Mucosa of descending colon (tissue), 3 donors: ENCODE measurements at regions not wholly inside any gene's neighbourhood (a gene's known extent, or its start where the extent isn't known, plus 50 kb on each side); places are given as distances from the start of the nearest gene placed in this dataset.

Source experiments
- ATAC-seq: fragments of 200-7000 bp; cut with Tn5 transposase; one replicate; pipeline ENCODE4 v1.9.1; 2020; ENCODE audit warnings: mild to moderate bottlenecking, moderate library complexity
- DNase-seq, 3 donors: peaks; one replicate each; pipeline ENCODE4 v3.0.0-alpha.2; 2020
- H3K36me3 ChIP-seq: fragments of 200-600 bp; one replicate; pipeline ENCODE4 v1.8.0; 2021; ENCODE audit warnings: low read depth, mild to moderate bottlenecking
- H3K4me1 ChIP-seq: fragments of 200-600 bp; one replicate; pipeline ENCODE4 v1.8.0; 2021; ENCODE audit warnings: low read depth, mild to moderate bottlenecking
- H3K4me3 ChIP-seq: fragments of 200-600 bp; one replicate; pipeline ENCODE4 v1.8.0; 2021; ENCODE audit warnings: mild to moderate bottlenecking
- H3K9me3 ChIP-seq: fragments of 200-600 bp; one replicate; pipeline ENCODE4 v1.8.0; 2021; ENCODE audit warnings: mild to moderate bottlenecking
- CTCF ChIP-seq: fragments of 200-600 bp; IDR thresholded peaks from one replicate; pipeline ENCODE4 v1.8.0; 2022; ENCODE audit warnings: antibody characterized with exemption, mild to moderate bottlenecking
- intact Hi-C, 2 donors: fragments of 100-400 bp; cut with DNase I in 1 of 2; cut with micrococcal nuclease in 1 of 2; formaldehyde crosslinking; loops; one replicate each; pipeline versions ENCODE4 v1.11.0 to v1.11.1; 2022; cut with DNase I, micrococcal nuclease
- donor health status: DM: no; HTN: no; CAD: no; lungs with moderate emphysema.
- donor health status: DM: no; HTN: no; CAD: no.
- donor health status: DM: no; HTN: yes; CAD: no.

DNA sequence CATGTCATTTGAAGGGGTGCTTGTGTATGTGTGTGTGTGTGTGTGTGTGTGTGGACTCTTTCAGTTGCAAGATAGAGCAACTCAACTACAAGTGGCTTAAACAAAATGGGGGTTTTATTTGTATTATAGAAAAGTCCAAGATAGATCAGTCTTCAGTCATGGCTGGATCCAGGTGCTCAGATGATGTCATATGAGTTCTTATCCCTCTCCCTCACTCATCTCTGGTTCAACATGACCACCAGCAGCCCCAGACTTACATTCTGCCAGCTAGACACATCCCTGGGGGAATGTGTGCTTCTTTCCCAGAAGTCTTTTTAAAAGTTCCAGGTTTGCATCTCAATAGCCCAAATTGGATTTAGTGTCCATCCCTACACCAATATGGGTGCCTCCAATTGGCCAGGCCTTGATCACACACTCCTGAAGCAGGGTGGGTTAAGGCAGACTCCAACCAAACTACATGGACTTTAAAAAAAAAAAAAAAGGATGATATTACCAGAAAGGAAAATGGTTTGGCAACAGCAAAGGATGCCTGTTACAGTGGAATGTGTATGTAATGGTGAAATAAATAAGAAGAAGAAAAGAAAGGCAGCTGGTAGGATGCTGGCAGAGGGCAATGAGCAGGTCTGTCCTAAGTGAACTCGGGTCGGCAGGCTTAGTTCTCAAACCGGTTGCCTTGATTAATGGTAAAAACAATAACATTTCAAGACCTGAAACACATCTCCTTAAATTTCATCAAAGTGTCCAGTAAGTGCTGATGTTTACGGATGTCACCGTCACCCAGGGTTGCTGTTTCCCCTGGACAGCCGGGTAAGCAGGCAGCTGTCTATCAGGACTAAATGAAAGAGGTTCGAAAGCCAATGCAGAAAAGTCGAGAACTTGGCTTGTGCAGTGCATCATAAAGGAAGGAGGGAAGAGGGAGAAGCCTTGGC lies 107.7 kb downstream of the SMIM20 start:
- ATAC-seq (peak; percentile 4), DNase-seq (no peak)

DNA sequence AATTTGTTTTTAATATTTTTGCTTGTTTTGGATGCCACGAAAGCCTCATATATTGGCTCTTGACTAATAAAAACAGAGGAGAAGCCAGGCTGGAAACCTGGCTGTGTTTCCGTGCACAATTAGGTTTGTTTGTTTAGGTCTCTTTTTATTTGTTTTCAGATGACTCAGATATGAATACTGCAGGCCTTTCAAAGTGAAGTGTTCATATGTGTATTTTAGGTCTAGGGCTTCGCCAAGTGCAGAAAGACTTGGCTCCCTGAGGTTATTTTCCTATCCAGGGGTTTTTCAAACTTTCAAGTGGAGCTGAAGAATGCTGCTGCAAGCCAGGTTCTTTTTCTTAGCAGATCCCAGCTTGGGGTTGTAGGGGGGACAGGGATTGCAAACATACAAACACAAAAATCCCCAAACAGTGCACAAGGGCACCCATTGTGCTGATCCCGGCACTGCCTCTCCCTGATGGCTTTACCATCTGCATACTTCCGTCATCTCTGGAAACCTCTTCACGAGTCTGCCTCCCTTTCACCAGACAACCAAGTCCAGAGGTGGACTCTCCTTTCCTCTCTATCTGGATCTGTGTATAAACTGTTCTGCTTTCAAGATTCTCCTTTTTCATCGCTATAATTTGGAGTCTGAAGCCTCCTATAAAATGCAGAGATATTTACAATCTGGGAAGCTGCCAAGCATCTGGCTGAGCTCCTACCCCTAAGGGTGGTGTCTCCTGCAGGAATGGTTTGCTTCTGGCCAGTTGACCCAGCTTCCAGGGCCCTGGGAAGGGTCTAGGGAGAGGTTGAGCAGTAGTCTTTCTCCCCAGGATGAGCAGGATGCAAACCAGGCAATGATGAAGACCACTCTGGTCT lies 108.6 kb downstream of the SMIM20 start:
- Histone ChIP-seq H3K36me3 (no peaks in the 10 kb centered on the region), H3K4me1 (peaks cover 17% of the 10 kb centered on the region), H3K9me3 (no peaks in the 10 kb centered on the region), H3K4me3 (no peak overlapping the region)
- ATAC-seq (peak; percentile 90), DNase-seq (peak in 1 of 3 donors; percentile 40)
- TF ChIP-seq CTCF: no peak
- intact Hi-C loops: no loop called here

More for the DNA sequence above, 107.7 kb downstream of the SMIM20 start:
- TF ChIP-seq CTCF: no peak
- intact Hi-C loops: no loop called here
- H3K4me3 ChIP-seq: no peak overlapping the region
- H3K4me1 ChIP-seq: peaks cover 17% of the 10 kb centered on the region
- no peaks in the 10 kb centered on the region for H3K36me3 ChIP-seq
- H3K9me3 ChIP-seq: no peaks in the 10 kb centered on the region

DNA sequence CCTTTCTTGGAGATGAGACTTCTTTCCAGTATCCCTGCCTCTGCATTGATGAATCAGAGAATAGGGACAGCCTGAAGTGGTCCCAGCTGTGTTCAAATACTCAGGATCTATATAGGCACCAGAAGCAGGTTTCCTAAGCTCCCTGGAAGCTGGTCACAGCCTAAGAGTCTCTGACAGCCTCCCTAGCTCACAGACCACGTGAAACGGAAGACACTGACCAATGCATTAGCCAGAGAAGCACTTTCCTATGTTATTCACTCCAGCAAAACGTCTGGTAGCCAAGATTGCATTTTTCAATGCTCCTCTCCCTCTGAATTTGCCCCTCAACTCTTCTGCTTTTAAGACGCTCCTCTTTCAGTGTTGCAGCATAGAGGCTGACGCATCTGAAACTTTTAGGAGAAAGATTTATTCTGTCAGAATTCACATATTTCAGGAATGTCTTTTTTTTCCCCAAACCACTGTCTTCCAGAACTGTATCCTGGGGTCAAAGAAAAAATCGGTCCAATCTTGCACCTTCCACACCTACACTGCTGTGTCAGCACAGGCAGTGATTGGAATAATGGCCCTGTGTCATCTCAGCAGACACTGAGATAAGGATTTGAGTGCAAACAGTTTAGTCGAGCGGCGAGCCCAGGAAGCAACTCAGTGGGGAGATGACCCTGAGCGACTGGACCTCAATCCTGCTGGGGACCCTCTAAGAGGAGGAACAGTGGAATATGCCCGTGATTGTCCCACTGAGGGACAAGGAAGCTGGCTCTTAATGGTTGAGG lies 109.4 kb downstream of the SMIM20 start:
- DNase-seq (no peak), ATAC-seq (no peak)
- TF ChIP-seq CTCF: no peak
- Histone ChIP-seq H3K9me3 (no peaks in the 10 kb centered on the region), H3K36me3 (no peaks in the 10 kb centered on the region), H3K4me1 (peaks cover 17% of the 10 kb centered on the region), H3K4me3 (no peak overlapping the region)
- intact Hi-C loops: no loop called here

DNA sequence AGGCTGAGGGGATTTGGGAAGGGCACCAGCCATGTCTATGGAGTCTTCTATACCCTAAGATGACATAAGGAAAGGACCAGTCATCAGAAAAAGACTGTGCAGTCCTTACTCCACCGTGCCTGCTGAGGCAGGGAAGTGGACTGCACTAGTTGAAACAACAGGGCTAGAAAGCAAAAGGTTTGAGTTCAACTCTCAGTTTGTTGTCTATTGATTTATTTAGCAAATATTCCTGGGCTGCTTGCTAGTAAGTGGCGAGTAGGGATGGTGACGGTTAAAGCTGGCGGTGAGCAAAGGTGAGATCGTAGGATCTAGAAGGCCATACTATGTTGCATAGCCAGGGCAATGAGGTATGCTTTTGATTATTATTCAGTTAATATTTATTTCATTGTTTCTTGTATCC lies 110.1 kb downstream of the SMIM20 start:
- no peak for TF ChIP-seq CTCF
- Histone ChIP-seq H3K4me1 (peaks cover 22% of the 10 kb centered on the region), H3K36me3 (no peaks in the 10 kb centered on the region), H3K9me3 (no peaks in the 10 kb centered on the region), H3K4me3 (no peak overlapping the region)
- no peak for ATAC-seq
- no peak for DNase-seq
- intact Hi-C loops: no loop called here

DNA sequence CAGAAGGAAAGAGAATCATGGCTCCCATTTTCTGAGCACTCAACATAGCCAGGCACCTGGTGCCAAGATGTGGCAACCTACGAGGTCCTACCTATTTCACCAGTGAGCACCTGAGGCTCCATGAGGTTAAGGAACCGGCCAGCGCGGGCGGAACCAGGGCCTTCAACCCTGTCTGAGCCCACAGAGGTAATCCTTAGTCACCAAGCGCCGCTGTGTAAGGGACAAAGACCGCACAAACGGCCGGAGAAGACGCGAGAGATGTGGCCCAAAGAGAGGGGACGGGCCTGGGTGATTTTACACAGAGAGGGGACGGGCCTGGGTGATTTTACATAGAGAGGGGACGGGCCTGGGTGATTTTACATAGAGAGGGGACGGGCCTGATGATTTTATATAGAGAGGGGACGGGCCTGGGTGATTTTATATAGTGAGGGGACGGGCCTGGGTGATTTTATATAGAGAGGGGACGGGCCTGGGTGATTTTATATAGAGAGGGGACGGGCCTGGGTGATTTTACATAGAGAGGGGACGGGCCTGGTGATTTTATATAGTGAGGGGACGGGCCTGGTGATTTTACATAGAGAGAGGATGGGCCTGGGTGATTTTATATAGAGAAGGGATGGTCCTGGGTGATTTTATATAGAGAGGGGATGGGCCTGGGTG lies 114.2 kb downstream of the SMIM20 start:
- intact Hi-C loops: no loop called here
- Histone ChIP-seq H3K4me1 (peaks cover 7% of the 10 kb centered on the region), H3K4me3 (no peak overlapping the region), H3K36me3 (no peaks in the 10 kb centered on the region), H3K9me3 (no peaks in the 10 kb centered on the region)
- DNase-seq (no peak), ATAC-seq (no peak)
- TF ChIP-seq CTCF: no peak
